ENCODE measurements at regions not wholly inside any gene's neighbourhood (a gene's known extent, or its start where the extent isn't known, plus 50 kb on each side); places are given as distances from the start of the nearest gene placed in this dataset.

- peak; percentile 51 for DNase-seq (ENCODE audit: unreplicated experiment)
- intact Hi-C loops (cut with micrococcal nuclease) = no loop called here
Observed at GRCh38 chr4:32560306-32560705, 1840.1 kb downstream of the PCDH7 start.

GRCh38 chr4:32562010-32562409 lies 1841.8 kb downstream of the PCDH7 start:
- H3K4me3 Mint-ChIP-seq (ENCODE audit: unreplicated experiment) = no peak overlapping the region
- H3K4me1 Mint-ChIP-seq (ENCODE audit: insufficient read depth, unreplicated experiment) = peaks cover 10% of the 10 kb centered on the region
- ChIA-PET POLR2A (no interaction called here), CTCF (interaction anchor here (0.5 kb wide), 1 partner anchor 693 kb away, joined by 3 read pairs; no protein-coding TSS in a partner anchor)
- no TSS peak for BruUV-seq (replicated peaks)
- no peak overlapping the region for H3K27ac Mint-ChIP-seq (ENCODE audit: low read depth, unreplicated experiment)
- DNase-seq (ENCODE audit: unreplicated experiment) = no peak
- intact Hi-C loops (cut with micrococcal nuclease) = no loop called here
- no peaks in the 10 kb centered on the region for H3K9me3 Mint-ChIP-seq (ENCODE audit: unreplicated experiment)
- no peak for TF ChIP-seq CTCF (IDR thresholded peaks at IDR 0.05; ENCODE audit: unreplicated experiment)
- H3K36me3 Mint-ChIP-seq (ENCODE audit: insufficient read depth, unreplicated experiment) = no peaks in the 10 kb centered on the region
- no peaks in the 10 kb centered on the region for H3K27me3 Mint-ChIP-seq (ENCODE audit: insufficient read depth, unreplicated experiment)

More at GRCh38 chr4:32560306-32560705, 1840.1 kb downstream of the PCDH7 start:
- TF ChIP-seq CTCF (IDR thresholded peaks at IDR 0.05; ENCODE audit: unreplicated experiment) = no peak
- Mint-ChIP-seq H3K36me3 (ENCODE audit: insufficient read depth, unreplicated experiment) (no peaks in the 10 kb centered on the region), H3K4me1 (ENCODE audit: insufficient read depth, unreplicated experiment) (peaks cover 10% of the 10 kb centered on the region), H3K9me3 (ENCODE audit: unreplicated experiment) (no peaks in the 10 kb centered on the region), H3K4me3 (ENCODE audit: unreplicated experiment) (peak overlapping the region; percentile 52), H3K27me3 (ENCODE audit: insufficient read depth, unreplicated experiment) (no peaks in the 10 kb centered on the region), H3K27ac (ENCODE audit: low read depth, unreplicated experiment) (peak overlapping the region; percentile 53)
- POLR2A ChIA-PET = interaction anchor here (0.8 to 1.3 kb wide), 2 partner anchors 11 to 48 kb away, joined by 3 read pairs; no protein-coding TSS in a partner anchor
- no TSS peak for BruUV-seq (replicated peaks)
- CTCF ChIA-PET = interaction anchor here (0.6 kb wide), 1 partner anchor 358 kb away, joined by 5 read pairs; no protein-coding TSS in a partner anchor

DNA sequence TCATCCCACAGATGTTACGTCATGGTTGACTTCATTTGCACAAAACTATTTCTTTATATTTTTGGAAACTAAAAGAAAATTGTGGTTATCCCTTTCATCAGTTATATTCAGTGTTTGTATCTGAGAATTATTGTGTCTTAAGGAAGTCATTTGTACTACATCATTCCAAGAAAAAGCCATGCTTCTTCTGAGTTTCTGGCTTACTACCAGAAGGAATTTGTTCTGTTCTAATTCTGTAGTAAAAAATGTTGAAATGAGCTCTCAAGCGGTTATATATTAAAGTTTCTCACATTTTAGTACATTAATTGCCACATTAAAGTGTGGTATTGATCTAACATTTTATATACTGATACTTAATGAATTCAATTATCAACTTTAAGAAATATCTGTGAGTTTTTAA lies 1844.5 kb downstream of the PCDH7 start:
- ChIA-PET POLR2A (interaction anchor here (0.6 kb wide), 1 partner anchor 69 kb away, joined by 3 read pairs; no protein-coding TSS in a partner anchor), CTCF (no interaction called here)
- no peak for DNase-seq (ENCODE audit: unreplicated experiment)
- no TSS peak for BruUV-seq (replicated peaks)
- Mint-ChIP-seq H3K4me1 (ENCODE audit: insufficient read depth, unreplicated experiment) (peaks cover 5% of the 10 kb centered on the region), H3K4me3 (ENCODE audit: unreplicated experiment) (no peak overlapping the region), H3K27me3 (ENCODE audit: insufficient read depth, unreplicated experiment) (no peaks in the 10 kb centered on the region), H3K9me3 (ENCODE audit: unreplicated experiment) (no peaks in the 10 kb centered on the region), H3K27ac (ENCODE audit: low read depth, unreplicated experiment) (no peak overlapping the region), H3K36me3 (ENCODE audit: insufficient read depth, unreplicated experiment) (no peaks in the 10 kb centered on the region)
- intact Hi-C loops (cut with micrococcal nuclease) = no loop called here
- no peak for TF ChIP-seq CTCF (IDR thresholded peaks at IDR 0.05; ENCODE audit: unreplicated experiment)

GRCh38 chr4:32569861-32570260 lies 1849.7 kb downstream of the PCDH7 start:
- H3K27ac Mint-ChIP-seq (ENCODE audit: low read depth, unreplicated experiment) = no peak overlapping the region
- BruUV-seq (replicated peaks) = no TSS peak
- POLR2A ChIA-PET = interaction anchor here (0.8 kb wide), 1 partner anchor 14 kb away, joined by 4 read pairs; no protein-coding TSS in a partner anchor
- peaks cover 8% of the 10 kb centered on the region for H3K9me3 Mint-ChIP-seq (ENCODE audit: unreplicated experiment)
- no peaks in the 10 kb centered on the region for H3K27me3 Mint-ChIP-seq (ENCODE audit: insufficient read depth, unreplicated experiment)
- TF ChIP-seq CTCF (IDR thresholded peaks at IDR 0.05; ENCODE audit: unreplicated experiment) = no peak
- intact Hi-C loops (cut with micrococcal nuclease) = no loop called here
- DNase-seq (ENCODE audit: unreplicated experiment) = no peak
- no peaks in the 10 kb centered on the region for H3K4me1 Mint-ChIP-seq (ENCODE audit: insufficient read depth, unreplicated experiment)
- CTCF ChIA-PET = no interaction called here
- no peak overlapping the region for H3K4me3 Mint-ChIP-seq (ENCODE audit: unreplicated experiment)
- no peaks in the 10 kb centered on the region for H3K36me3 Mint-ChIP-seq (ENCODE audit: insufficient read depth, unreplicated experiment)

All from MCF 10A (cell line).